T-cell (primary cell): ENCODE measurements at regions not wholly inside any gene's neighbourhood (a gene's known extent, or its start where the extent isn't known, plus 50 kb on each side); places are given as distances from the start of the nearest gene placed in this dataset.

Source experiments
- ATAC-seq, 4 experiments: fragments of 200-7000 bp in 3 of 4; fragments of 150-1000 bp in 1 of 4; cut with Tn5 transposase; replicated peaks in 1 of 4; 1 replicate in 3 of 4; 2 replicates in 1 of 4; pipeline ENCODE4 v1.10.0; 2021; ENCODE audit warnings: moderate library complexity in 3 of 4, mild to moderate bottlenecking in 2 of 4, moderate number of reproducible peaks in 1 of 4
- CTCF ChIA-PET, 2 donors: fragments of 300-600 bp; sonication (Branson Sonifier 250); formaldehyde crosslinking; loops; one replicate each; lab custom pipeline; 2022; ENCODE audit warnings: antibody characterized with exemption in 2 of 2; lab: Charles Lee
- POLR2A ChIA-PET, 2 donors: fragments of 300-600 bp; sonication (Branson Sonifier 250); formaldehyde crosslinking; loops; one replicate each; lab custom pipeline; 2022; ENCODE audit warnings: antibody characterized with exemption in 2 of 2; lab: Charles Lee
- DNase-seq, 35 experiments: peaks; one replicate each; pipeline versions ENCODE4 v3.0.0 to v3.0.0-alpha.2; 2013 to 2023
- H3K27ac ChIP-seq: one replicate; pipeline ENCODE4 v1.5.1; 2013; ENCODE audit warnings: low read length
- H3K27me3 ChIP-seq, 2 experiments: replicated peaks in 1 of 2; 1 replicate in 1 of 2; 2 replicates in 1 of 2; pipeline versions ENCODE4 v1.6.1 to v1.7.0; 2013; ENCODE audit warnings: low read length in 1 of 2, mixed read lengths in 1 of 2; ENCODE audit not compliant: control insufficient read depth in 2 of 2, insufficient read depth in 2 of 2; ENCODE audit errors: extremely low read depth in 1 of 2
- H3K36me3 ChIP-seq, 2 donors: 1 replicate in 1 of 2; 2 replicates in 1 of 2; pipeline versions ENCODE4 v1.6.1 to v1.7.0; 2013; ENCODE audit warnings: low read length in 1 of 2; ENCODE audit not compliant: control insufficient read depth in 2 of 2, insufficient read depth in 1 of 2; ENCODE audit errors: extremely low read depth in 1 of 2
- H3K4me1 ChIP-seq, 2 experiments: 1 replicate in 1 of 2; 2 replicates in 1 of 2; pipeline versions ENCODE4 v1.6.1 to v1.7.0; 2013; ENCODE audit warnings: low read length in 2 of 2, mixed read lengths in 1 of 2; ENCODE audit not compliant: insufficient read depth in 2 of 2, control insufficient read depth in 1 of 2; ENCODE audit errors: extremely low read depth in 1 of 2
- H3K4me3 ChIP-seq, 2 donors: 1 replicate in 1 of 2; 2 replicates in 1 of 2; pipeline versions ENCODE4 v1.5.1 to v1.7.0; 2013; ENCODE audit warnings: mild to moderate bottlenecking in 2 of 2, low read length in 1 of 2, moderate library complexity in 1 of 2; ENCODE audit not compliant: control insufficient read depth in 1 of 2; ENCODE audit errors: extremely low read depth in 1 of 2
- H3K9me3 ChIP-seq: 2 replicates; pipeline ENCODE4 v1.7.0; 2013
- H3K27ac Mint-ChIP-seq, 2 donors: one replicate each; pipeline ENCODE4 v1.8.0; 2020 to 2021; ENCODE audit warnings: mild to moderate bottlenecking in 2 of 2, mixed read lengths in 2 of 2
- H3K27me3 Mint-ChIP-seq, 2 donors: one replicate each; pipeline ENCODE4 v1.8.0; 2021 to 2022; ENCODE audit warnings: mixed read lengths in 2 of 2
- H3K36me3 Mint-ChIP-seq: one replicate; pipeline ENCODE4 v1.8.0; 2021; ENCODE audit warnings: mixed read lengths
- H3K4me1 Mint-ChIP-seq, 3 donors: one replicate each; pipeline ENCODE4 v1.8.0; 2020 to 2022; ENCODE audit warnings: mixed read lengths in 3 of 3, mild to moderate bottlenecking in 1 of 3
- H3K4me3 Mint-ChIP-seq, 3 donors: one replicate each; pipeline ENCODE4 v1.8.0; 2020 to 2022; ENCODE audit warnings: mild to moderate bottlenecking in 3 of 3, mixed read lengths in 3 of 3, moderate library complexity in 3 of 3
- H3K9me3 Mint-ChIP-seq, 3 donors: one replicate each; pipeline ENCODE4 v1.8.0; 2020 to 2022; ENCODE audit warnings: mixed read lengths in 3 of 3
- WGBS: methylation state at CpG from one replicate; pipeline ENCODE4 v1.1.5; 2013; ENCODE audit warnings: missing lambda C conversion rate; ENCODE audit not compliant: insufficient coverage; 5-methylcytosine and 5-hydroxymethylcytosine counted together

GRCh38 chr4:167290678-167291077 lies 56.4 kb upstream of the SPOCK3 start:
- H3K4me3 ChIP-seq: no peak overlapping the region
- no peak overlapping the region for H3K4me3 Mint-ChIP-seq
- no peak overlapping the region for H3K27ac ChIP-seq
- no peaks in the 10 kb centered on the region for H3K27me3 ChIP-seq
- H3K4me1 Mint-ChIP-seq: no peaks in the 10 kb centered on the region
- peaks cover 16 to 23% (median 17%) of the 10 kb centered on the region in 3 donors for H3K9me3 Mint-ChIP-seq
- H3K9me3 ChIP-seq: no peaks in the 10 kb centered on the region
- ChIA-PET CTCF (no interaction called here), POLR2A (no interaction called here)
- no peaks in the 10 kb centered on the region for H3K36me3 Mint-ChIP-seq
- H3K36me3 ChIP-seq: no peaks in the 10 kb centered on the region
- no peak for DNase-seq
- no peak for ATAC-seq
- H3K4me1 ChIP-seq: no peaks in the 10 kb centered on the region
- H3K27ac Mint-ChIP-seq: no peak overlapping the region
- no peaks in the 10 kb centered on the region for H3K27me3 Mint-ChIP-seq

- WGBS: no CpG with 5 or more reads among the region's 2 CpGs
- Histone ChIP-seq H3K27ac (no peak overlapping the region), H3K27me3 (no peaks in the 10 kb centered on the region), H3K4me1 (no peaks in the 10 kb centered on the region), H3K36me3 (no peaks in the 10 kb centered on the region), H3K4me3 (no peak overlapping the region), H3K9me3 (no peaks in the 10 kb centered on the region)
- no peaks in the 10 kb centered on the region for H3K4me1 Mint-ChIP-seq
- H3K36me3 Mint-ChIP-seq: no peaks in the 10 kb centered on the region
- no peak for ATAC-seq
- H3K27me3 Mint-ChIP-seq: no peaks in the 10 kb centered on the region
- DNase-seq: no peak
- no peak overlapping the region for H3K27ac Mint-ChIP-seq
- H3K9me3 Mint-ChIP-seq: peaks cover 3 to 21% (median 5%) of the 10 kb centered on the region in 3 donors
- ChIA-PET POLR2A (no interaction called here), CTCF (no interaction called here)
- no peak overlapping the region for H3K4me3 Mint-ChIP-seq
These were observed 74.6 kb upstream of the SPOCK3 start for GRCh38 chr4:167308876-167309275.

- ChIA-PET CTCF (no interaction called here), POLR2A (no interaction called here)
- Mint-ChIP-seq H3K36me3 (no peaks in the 10 kb centered on the region), H3K9me3 (peaks cover 0 to 7% (median 5%) of the 10 kb centered on the region in 3 donors), H3K27ac (no peak overlapping the region), H3K4me3 (no peak overlapping the region), H3K27me3 (no peaks in the 10 kb centered on the region), H3K4me1 (no peaks in the 10 kb centered on the region)
- no peaks in the 10 kb centered on the region for H3K27me3 ChIP-seq
- no peaks in the 10 kb centered on the region for H3K36me3 ChIP-seq
- WGBS: no CpG with 5 or more reads among the region's 4 CpGs
- ATAC-seq (no peak), DNase-seq (no peak)
- no peak overlapping the region for H3K4me3 ChIP-seq
- H3K4me1 ChIP-seq: no peaks in the 10 kb centered on the region
- no peak overlapping the region for H3K27ac ChIP-seq
- H3K9me3 ChIP-seq: no peaks in the 10 kb centered on the region
These were observed 87.0 kb upstream of the SPOCK3 start for GRCh38 chr4:167321299-167321698.

- WGBS: 79% methylated on average over 2 of the region's 6 CpGs
- Mint-ChIP-seq H3K9me3 (peaks cover 10 to 24% (median 19%) of the 10 kb centered on the region in 3 donors), H3K27me3 (no peaks in the 10 kb centered on the region), H3K4me3 (no peak overlapping the region), H3K4me1 (no peaks in the 10 kb centered on the region), H3K27ac (no peak overlapping the region), H3K36me3 (no peaks in the 10 kb centered on the region)
- Histone ChIP-seq H3K4me3 (no peak overlapping the region), H3K9me3 (no peaks in the 10 kb centered on the region), H3K36me3 (no peaks in the 10 kb centered on the region), H3K27ac (no peak overlapping the region), H3K27me3 (no peaks in the 10 kb centered on the region), H3K4me1 (no peaks in the 10 kb centered on the region)
- POLR2A ChIA-PET: no interaction called here
- CTCF ChIA-PET: no interaction called here
- ATAC-seq (no peak), DNase-seq (no peak)
These were observed 105.5 kb upstream of the SPOCK3 start for GRCh38 chr4:167339781-167340180.

- POLR2A ChIA-PET: no interaction called here
- WGBS: 47% methylated on average over 3 of the region's 3 CpGs
- ATAC-seq: no peak
These were observed 125.4 kb upstream of the SPOCK3 start for GRCh38 chr4:167359711-167360110.

GRCh38 chr4:167379076-167379835 lies 145.0 kb upstream of the SPOCK3 start:
- no peak overlapping the region for H3K27ac Mint-ChIP-seq
- no peak overlapping the region for H3K4me3 Mint-ChIP-seq

More at GRCh38 chr4:167359711-167360110, 125.4 kb upstream of the SPOCK3 start:
- DNase-seq: no peak
- Histone ChIP-seq H3K36me3 (no peaks in the 10 kb centered on the region), H3K27ac (no peak overlapping the region), H3K27me3 (no peaks in the 10 kb centered on the region), H3K9me3 (no peaks in the 10 kb centered on the region), H3K4me1 (no peaks in the 10 kb centered on the region), H3K4me3 (no peak overlapping the region)
- Mint-ChIP-seq H3K4me3 (no peak overlapping the region), H3K27ac (no peak overlapping the region), H3K4me1 (no peaks in the 10 kb centered on the region), H3K9me3 (peaks cover 7 to 10% (median 10%) of the 10 kb centered on the region in 3 donors), H3K36me3 (no peaks in the 10 kb centered on the region), H3K27me3 (no peaks in the 10 kb centered on the region)
- CTCF ChIA-PET: no interaction called here

More at GRCh38 chr4:167379076-167379835, 145.0 kb upstream of the SPOCK3 start:
- no peaks in the 10 kb centered on the region for H3K27me3 ChIP-seq
- Mint-ChIP-seq H3K36me3 (no peaks in the 10 kb centered on the region), H3K27me3 (no peaks in the 10 kb centered on the region), H3K9me3 (peaks cover 4% of the 10 kb centered on the region in 3 donors), H3K4me1 (no peaks in the 10 kb centered on the region)
- DNase-seq (no peak), ATAC-seq (no peak)
- no CpG with 5 or more reads among the region's 4 CpGs for WGBS
- H3K27ac ChIP-seq: no peak overlapping the region
- H3K36me3 ChIP-seq: no peaks in the 10 kb centered on the region
- no peak overlapping the region for H3K4me3 ChIP-seq
- ChIA-PET CTCF (no interaction called here), POLR2A (no interaction called here)
- no peaks in the 10 kb centered on the region for H3K9me3 ChIP-seq
- H3K4me1 ChIP-seq: no peaks in the 10 kb centered on the region
